ENCODE measurements at regions not wholly inside any gene's neighbourhood (a gene's known extent, or its start where the extent isn't known, plus 50 kb on each side); places are given as distances from the start of the nearest gene placed in this dataset.

DNA sequence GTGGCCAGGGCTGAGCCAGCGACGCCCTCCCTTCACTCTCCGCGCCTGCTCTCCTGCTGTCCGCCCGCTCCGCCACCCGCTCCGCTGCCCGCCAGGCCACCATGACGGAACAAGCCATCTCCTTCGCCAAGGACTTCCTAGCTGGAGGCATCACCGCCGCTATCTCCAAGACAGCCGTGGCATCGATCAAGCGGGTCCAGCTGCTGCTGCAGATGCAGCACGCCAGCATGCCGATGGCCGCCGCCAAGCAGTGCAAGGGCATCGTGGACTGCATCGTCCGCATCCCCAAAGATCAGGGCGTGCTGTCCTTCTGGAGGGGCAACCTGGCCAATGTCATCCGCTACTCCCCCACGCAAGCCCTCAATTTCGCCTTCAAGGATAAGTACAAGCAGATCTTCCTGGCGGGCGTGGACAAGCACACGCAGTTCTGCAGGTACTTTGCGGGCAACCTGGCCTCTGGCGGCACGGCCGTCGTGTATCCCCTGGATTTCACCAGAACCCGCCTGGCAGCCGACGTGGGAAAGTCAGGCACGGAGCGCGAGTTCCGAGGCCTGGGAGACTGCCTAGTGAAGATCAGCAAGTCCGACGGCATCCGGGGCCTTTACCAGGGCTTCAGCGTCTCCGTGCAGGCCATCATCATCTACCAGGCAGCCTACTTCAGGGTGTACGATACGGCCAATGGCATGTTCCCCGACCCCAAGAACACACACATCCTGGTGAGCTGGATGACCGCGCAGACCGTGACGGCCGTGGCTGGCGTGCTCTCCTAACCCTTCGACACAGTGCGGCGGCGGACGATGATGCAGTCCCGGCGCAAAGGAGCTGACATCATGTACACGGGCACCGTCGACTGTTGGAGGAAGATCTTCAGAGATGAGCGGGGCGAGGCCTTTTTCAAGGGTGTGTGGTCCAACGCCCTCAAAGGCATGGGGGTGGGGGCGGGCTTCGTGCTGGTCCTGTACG, 1130.4 kb upstream of the ACO1 start:
- TF ChIP-seq, protein P1, sequence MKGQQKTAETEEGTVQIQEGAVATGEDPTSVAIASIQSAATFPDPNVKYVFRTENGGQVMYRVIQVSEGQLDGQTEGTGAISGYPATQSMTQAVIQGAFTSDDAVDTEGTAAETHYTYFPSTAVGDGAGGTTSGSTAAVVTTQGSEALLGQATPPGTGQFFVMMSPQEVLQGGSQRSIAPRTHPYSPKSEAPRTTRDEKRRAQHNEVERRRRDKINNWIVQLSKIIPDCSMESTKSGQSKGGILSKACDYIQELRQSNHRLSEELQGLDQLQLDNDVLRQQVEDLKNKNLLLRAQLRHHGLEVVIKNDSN (IDR thresholded peaks at IDR 0.05; ENCODE audit: borderline replicate concordance, extremely low read length, insufficient read depth, low read depth, low read length): no peak
- TF ChIP-seq EZH2 (IDR thresholded peaks at IDR 0.05; ENCODE audit: borderline replicate concordance, control insufficient read depth, low read depth, low read length): no peak
- no peak for TF ChIP-seq POLR2AphosphoS5 (IDR thresholded peaks at IDR 0.05; ENCODE audit: low read length)
- TF ChIP-seq NFYB (IDR thresholded peaks at IDR 0.05; ENCODE audit: insufficient read depth, low read depth, low read length): no peak
- no peak for TF ChIP-seq FOXK2 (IDR thresholded peaks at IDR 0.05)
- no peak for TF ChIP-seq NR2C1 (IDR thresholded peaks at IDR 0.05)
